ENCODE measurements at regions not wholly inside any gene's neighbourhood (a gene's known extent, or its start where the extent isn't known, plus 50 kb on each side); places are given as distances from the start of the nearest gene placed in this dataset.

DNA sequence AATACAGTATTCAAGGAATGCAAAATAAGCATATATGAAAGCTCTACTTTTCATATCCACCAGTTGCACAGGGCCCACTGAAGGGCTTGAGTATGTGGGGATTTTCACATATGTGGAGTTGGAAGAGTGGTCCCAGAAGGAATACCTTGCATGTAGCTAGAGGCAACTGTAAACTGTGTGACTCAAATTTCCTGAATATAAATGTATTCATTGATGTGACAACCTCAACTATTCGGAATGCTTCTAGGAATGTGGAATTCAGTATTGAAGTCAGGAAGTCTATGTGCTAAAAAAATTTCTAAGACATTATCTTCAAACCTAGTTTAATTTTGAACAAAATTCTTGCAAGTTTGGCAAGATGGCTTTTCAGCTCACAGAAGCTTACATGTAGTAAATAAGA, 695.5 kb upstream of the SEMA3D start:
- no peaks in the 10 kb centered on the region for H3K4me1 ChIP-seq (ENCODE audit: insufficient read depth, insufficient read length)
- H3K36me3 ChIP-seq (ENCODE audit: insufficient read depth, insufficient read length, low read length), result no peaks in the 10 kb centered on the region
- DNase-seq (ENCODE audit: low read depth, low spot score), result no peak
- H3K9ac ChIP-seq (ENCODE audit: insufficient read length, low read depth), result no peak overlapping the region
- H3K27me3 ChIP-seq (ENCODE audit: insufficient read depth, insufficient read length), result no peaks in the 10 kb centered on the region
- no peaks in the 10 kb centered on the region for H3K9me3 ChIP-seq (ENCODE audit: insufficient read depth, low read length)
- no peak overlapping the region for H3K4me3 ChIP-seq (ENCODE audit: insufficient read length, low read depth)
- TF ChIP-seq ZNF274 (IDR thresholded peaks at IDR 0.05; ENCODE audit: low read depth, low read length) (no peak), YY1 (IDR thresholded peaks at IDR 0.05; ENCODE audit: insufficient read depth, insufficient read length) (no peak), SUZ12 (IDR thresholded peaks at IDR 0.05; ENCODE audit: extremely low read depth, insufficient read depth, insufficient read length) (no peak)

DNA sequence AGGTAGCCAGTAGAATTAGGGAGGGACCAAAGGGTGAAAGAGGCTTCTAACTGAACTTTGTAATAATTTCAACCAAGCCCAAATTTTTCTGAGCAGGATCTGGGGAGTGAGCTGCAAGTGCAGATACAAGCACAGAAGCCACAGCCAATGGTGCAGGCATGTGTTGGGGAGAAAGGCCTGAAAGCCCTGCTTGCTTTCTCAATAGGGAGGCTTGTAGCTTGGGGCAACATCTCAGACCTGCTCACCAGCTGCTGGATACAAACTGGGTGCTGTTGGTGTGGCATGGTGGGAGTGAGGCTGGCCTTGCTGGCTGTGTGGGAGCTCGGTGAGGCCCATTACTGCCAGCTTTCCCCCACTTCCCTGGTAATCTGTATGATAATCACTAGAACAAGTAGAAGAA, 688.5 kb upstream of the SEMA3D start:
- TF ChIP-seq YY1 (IDR thresholded peaks at IDR 0.05; ENCODE audit: insufficient read depth, insufficient read length) (no peak), ZNF274 (IDR thresholded peaks at IDR 0.05; ENCODE audit: low read depth, low read length) (no peak), SUZ12 (IDR thresholded peaks at IDR 0.05; ENCODE audit: extremely low read depth, insufficient read depth, insufficient read length) (no peak)
- DNase-seq (ENCODE audit: low read depth, low spot score), result no peak

DNA sequence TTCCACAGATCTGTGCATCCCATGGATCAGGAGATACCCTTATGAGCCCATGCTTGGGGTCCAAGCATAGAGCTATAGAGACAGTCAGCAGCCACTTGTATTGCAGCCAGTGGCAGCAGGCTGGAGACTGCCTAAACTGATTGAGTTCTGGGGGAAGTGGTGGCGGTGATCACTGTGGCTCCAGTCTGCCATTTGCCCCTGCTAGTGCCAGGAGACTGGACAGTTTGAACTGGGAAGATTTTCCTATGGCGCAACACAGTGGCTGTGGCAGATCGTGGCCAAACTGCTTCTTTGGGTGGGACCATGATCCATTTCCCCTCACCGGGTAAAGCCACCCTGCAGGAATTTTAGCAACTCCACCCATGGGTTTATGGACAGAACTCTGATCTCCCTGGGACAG, 679.7 kb upstream of the SEMA3D start:
- Histone ChIP-seq H3K9ac (ENCODE audit: insufficient read length, low read depth) (no peak overlapping the region), H3K36me3 (ENCODE audit: insufficient read depth, insufficient read length, low read length) (no peaks in the 10 kb centered on the region), H3K4me1 (ENCODE audit: insufficient read depth, insufficient read length) (no peaks in the 10 kb centered on the region), H3K27me3 (ENCODE audit: insufficient read depth, insufficient read length) (no peaks in the 10 kb centered on the region), H3K4me3 (ENCODE audit: insufficient read length, low read depth) (no peak overlapping the region), H3K9me3 (ENCODE audit: insufficient read depth, low read length) (no peaks in the 10 kb centered on the region)
- no peak for DNase-seq (ENCODE audit: low read depth, low spot score)
- no peak for TF ChIP-seq SUZ12 (IDR thresholded peaks at IDR 0.05; ENCODE audit: extremely low read depth, insufficient read depth, insufficient read length)
- TF ChIP-seq ZNF274 (IDR thresholded peaks at IDR 0.05; ENCODE audit: low read depth, low read length), result no peak
- TF ChIP-seq YY1 (IDR thresholded peaks at IDR 0.05; ENCODE audit: insufficient read depth, insufficient read length), result no peak

More for the DNA sequence above, 688.5 kb upstream of the SEMA3D start:
- H3K4me1 ChIP-seq (ENCODE audit: insufficient read depth, insufficient read length), result no peaks in the 10 kb centered on the region
- H3K27me3 ChIP-seq (ENCODE audit: insufficient read depth, insufficient read length), result no peaks in the 10 kb centered on the region
- no peaks in the 10 kb centered on the region for H3K9me3 ChIP-seq (ENCODE audit: insufficient read depth, low read length)
- H3K36me3 ChIP-seq (ENCODE audit: insufficient read depth, insufficient read length, low read length), result no peaks in the 10 kb centered on the region
- no peak overlapping the region for H3K4me3 ChIP-seq (ENCODE audit: insufficient read length, low read depth)
- no peak overlapping the region for H3K9ac ChIP-seq (ENCODE audit: insufficient read length, low read depth)

DNA sequence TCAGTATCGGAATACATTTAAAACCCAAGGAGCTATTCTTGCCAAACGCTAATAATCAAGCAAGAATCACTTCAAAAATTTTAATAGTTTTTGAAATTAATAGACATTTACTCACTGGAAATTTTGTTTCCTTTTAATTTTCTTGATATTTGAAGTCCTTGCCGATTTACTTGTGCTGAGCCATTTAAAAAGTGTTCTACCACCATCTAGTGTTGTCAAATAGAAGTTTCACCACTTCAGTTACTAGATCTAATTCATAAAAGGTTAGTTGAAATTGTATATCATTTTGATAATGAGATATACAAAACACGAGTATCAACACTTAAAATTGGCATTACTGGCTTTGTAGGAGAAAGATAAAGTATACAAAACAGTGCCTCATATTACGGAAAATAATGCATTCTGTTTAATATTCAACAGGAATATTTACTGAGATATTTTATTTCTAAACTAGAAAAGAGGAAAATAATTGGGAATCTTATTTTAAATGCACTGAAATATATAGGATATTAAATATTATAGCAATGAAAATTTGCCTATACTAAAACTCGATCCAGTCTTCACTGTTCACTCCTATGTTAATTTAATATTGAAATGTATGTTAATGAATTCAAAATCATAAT, 664.8 kb upstream of the SEMA3D start:
- DNase-seq (ENCODE audit: low read depth, low spot score), result peak; percentile 25
- Histone ChIP-seq H3K36me3 (ENCODE audit: insufficient read depth, insufficient read length, low read length) (no peaks in the 10 kb centered on the region), H3K9ac (ENCODE audit: insufficient read length, low read depth) (no peak overlapping the region), H3K9me3 (ENCODE audit: insufficient read depth, low read length) (no peaks in the 10 kb centered on the region), H3K4me1 (ENCODE audit: insufficient read depth, insufficient read length) (no peaks in the 10 kb centered on the region), H3K27me3 (ENCODE audit: insufficient read depth, insufficient read length) (no peaks in the 10 kb centered on the region), H3K4me3 (ENCODE audit: insufficient read length, low read depth) (no peak overlapping the region)
- TF ChIP-seq ZNF274 (IDR thresholded peaks at IDR 0.05; ENCODE audit: low read depth, low read length), result no peak
- no peak for TF ChIP-seq YY1 (IDR thresholded peaks at IDR 0.05; ENCODE audit: insufficient read depth, insufficient read length)
- TF ChIP-seq SUZ12 (IDR thresholded peaks at IDR 0.05; ENCODE audit: extremely low read depth, insufficient read depth, insufficient read length), result no peak

DNA sequence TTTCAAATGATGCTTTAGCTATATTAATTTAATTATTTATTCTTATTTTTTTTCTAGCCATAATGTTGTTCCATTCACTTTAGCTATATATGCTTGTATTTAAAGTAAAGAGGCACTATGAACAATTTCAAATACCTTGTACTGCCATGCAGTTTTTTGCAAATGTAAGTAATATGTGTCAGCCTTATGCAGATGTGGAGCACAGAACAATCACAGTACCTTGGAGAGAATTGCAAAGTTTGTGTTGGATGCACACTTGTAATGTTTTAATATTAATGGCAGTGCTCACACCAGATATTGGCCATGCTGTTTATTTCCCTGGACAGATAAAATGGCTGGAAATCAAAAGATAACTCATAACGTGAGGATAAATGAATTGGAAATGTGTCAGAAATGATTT, 663.5 kb upstream of the SEMA3D start:
- TF ChIP-seq SUZ12 (IDR thresholded peaks at IDR 0.05; ENCODE audit: extremely low read depth, insufficient read depth, insufficient read length) (no peak), ZNF274 (IDR thresholded peaks at IDR 0.05; ENCODE audit: low read depth, low read length) (no peak), YY1 (IDR thresholded peaks at IDR 0.05; ENCODE audit: insufficient read depth, insufficient read length) (no peak)
- H3K36me3 ChIP-seq (ENCODE audit: insufficient read depth, insufficient read length, low read length), result no peaks in the 10 kb centered on the region

DNA sequence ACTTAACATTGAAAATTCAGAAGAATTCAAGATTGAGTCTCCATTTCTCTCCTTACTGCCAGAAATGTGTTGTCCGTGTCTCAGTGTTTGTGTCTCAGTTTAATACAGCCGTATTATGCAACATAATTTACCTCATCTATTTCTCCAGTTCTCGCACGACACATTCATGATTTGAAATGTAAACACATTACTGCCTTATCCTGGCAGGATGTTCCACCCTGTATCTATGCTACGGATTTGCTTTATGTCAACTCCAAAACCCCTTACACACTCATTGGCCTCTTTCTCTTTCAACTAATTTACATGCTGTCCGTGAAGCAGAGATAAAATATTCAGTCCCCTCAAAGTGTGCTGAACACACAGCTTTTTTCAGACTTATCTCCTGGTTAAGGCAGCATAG, 653.7 kb upstream of the SEMA3D start:
- Histone ChIP-seq H3K9me3 (ENCODE audit: insufficient read depth, low read length) (no peaks in the 10 kb centered on the region), H3K9ac (ENCODE audit: insufficient read length, low read depth) (no peak overlapping the region), H3K27me3 (ENCODE audit: insufficient read depth, insufficient read length) (no peaks in the 10 kb centered on the region), H3K4me3 (ENCODE audit: insufficient read length, low read depth) (no peak overlapping the region), H3K36me3 (ENCODE audit: insufficient read depth, insufficient read length, low read length) (no peaks in the 10 kb centered on the region), H3K4me1 (ENCODE audit: insufficient read depth, insufficient read length) (no peaks in the 10 kb centered on the region)
- TF ChIP-seq YY1 (IDR thresholded peaks at IDR 0.05; ENCODE audit: insufficient read depth, insufficient read length) (no peak), SUZ12 (IDR thresholded peaks at IDR 0.05; ENCODE audit: extremely low read depth, insufficient read depth, insufficient read length) (no peak), ZNF274 (IDR thresholded peaks at IDR 0.05; ENCODE audit: low read depth, low read length) (no peak)
- DNase-seq (ENCODE audit: low read depth, low spot score), result no peak

More for the DNA sequence above, 663.5 kb upstream of the SEMA3D start:
- H3K4me3 ChIP-seq (ENCODE audit: insufficient read length, low read depth), result no peak overlapping the region
- H3K27me3 ChIP-seq (ENCODE audit: insufficient read depth, insufficient read length), result no peaks in the 10 kb centered on the region
- H3K9me3 ChIP-seq (ENCODE audit: insufficient read depth, low read length), result no peaks in the 10 kb centered on the region
- no peaks in the 10 kb centered on the region for H3K4me1 ChIP-seq (ENCODE audit: insufficient read depth, insufficient read length)
- no peak overlapping the region for H3K9ac ChIP-seq (ENCODE audit: insufficient read length, low read depth)
- no peak for DNase-seq (ENCODE audit: low read depth, low spot score)

DNA sequence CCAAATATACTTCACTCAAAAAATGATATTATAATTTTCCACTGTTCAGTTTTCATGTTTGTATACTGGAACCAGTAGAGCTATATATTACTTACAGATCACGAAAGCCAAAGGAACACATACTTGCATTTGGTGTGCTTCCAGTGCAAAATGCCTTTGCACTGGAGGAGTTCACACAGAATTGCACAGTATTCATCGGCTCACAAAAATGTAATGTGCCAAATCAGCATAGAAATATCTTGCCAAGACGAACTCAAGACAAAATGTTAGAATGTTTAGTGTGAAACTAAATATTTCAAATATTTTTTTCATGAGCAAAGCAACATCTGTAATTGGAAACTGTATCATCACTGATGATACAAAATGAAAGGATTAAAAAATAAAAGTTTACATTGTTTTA, 646.2 kb upstream of the SEMA3D start:
- Histone ChIP-seq H3K27me3 (ENCODE audit: insufficient read depth, insufficient read length) (no peaks in the 10 kb centered on the region), H3K9me3 (ENCODE audit: insufficient read depth, low read length) (no peaks in the 10 kb centered on the region), H3K36me3 (ENCODE audit: insufficient read depth, insufficient read length, low read length) (no peaks in the 10 kb centered on the region), H3K4me1 (ENCODE audit: insufficient read depth, insufficient read length) (no peaks in the 10 kb centered on the region), H3K4me3 (ENCODE audit: insufficient read length, low read depth) (no peak overlapping the region), H3K9ac (ENCODE audit: insufficient read length, low read depth) (no peak overlapping the region)
- no peak for TF ChIP-seq SUZ12 (IDR thresholded peaks at IDR 0.05; ENCODE audit: extremely low read depth, insufficient read depth, insufficient read length)
- TF ChIP-seq YY1 (IDR thresholded peaks at IDR 0.05; ENCODE audit: insufficient read depth, insufficient read length), result no peak
- no peak for TF ChIP-seq ZNF274 (IDR thresholded peaks at IDR 0.05; ENCODE audit: low read depth, low read length)
- no peak for DNase-seq (ENCODE audit: low read depth, low spot score)
